ENCODE measurements at regions not wholly inside any gene's neighbourhood (a gene's known extent, or its start where the extent isn't known, plus 50 kb on each side); places are given as distances from the start of the nearest gene placed in this dataset.
"Not testable (repeated sequence)": the region's sequence is repeated elsewhere in the genome, so short reads cannot be mapped to it uniquely, and the experiment has no call there.

DNA sequence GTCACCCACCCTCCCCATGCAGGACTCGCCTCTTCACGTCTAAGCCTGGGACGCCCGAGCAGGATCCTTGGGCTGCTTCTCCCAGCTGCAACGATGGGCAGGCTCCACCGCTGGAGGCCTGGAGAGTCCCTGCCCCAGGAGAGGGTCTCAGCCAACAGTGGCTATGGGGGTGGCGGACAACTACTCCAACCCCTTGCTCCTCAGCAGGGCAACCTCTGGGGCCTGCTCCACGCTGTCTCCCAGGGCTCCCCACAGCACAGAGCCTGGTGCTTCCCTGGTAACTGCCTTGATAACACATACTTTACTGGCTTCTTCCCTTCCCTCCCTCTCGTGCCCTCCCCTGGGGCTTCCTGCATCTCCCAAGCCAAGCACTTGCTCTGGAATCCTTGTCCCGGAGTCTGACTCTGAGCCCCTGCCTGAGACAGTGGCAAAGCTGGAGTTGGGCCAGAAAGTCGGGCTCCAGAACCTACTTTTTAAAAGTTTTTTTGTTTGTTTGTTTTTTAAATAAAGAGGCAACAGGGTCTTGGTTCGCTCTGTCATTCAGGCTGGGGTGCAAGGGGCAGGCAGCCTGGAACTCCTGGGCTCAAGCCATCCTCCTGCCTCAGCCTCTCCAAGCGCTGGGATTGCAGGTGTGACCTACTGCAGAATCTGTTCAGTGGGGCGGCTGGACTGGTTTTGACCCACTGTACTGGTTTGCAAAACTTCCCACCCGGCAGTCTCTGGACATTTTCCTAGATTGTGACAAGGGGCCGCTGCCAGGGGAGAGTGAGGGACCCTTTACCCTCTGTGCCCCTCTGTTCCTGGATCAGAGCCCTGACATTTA, 99.4 kb downstream of the TNFRSF13B start:
- DNase-seq = no peak
- in situ Hi-C loops (cut with HindIII; ENCODE audit: low pct_ligation_motif_present, low pct_unique_long_range_greater_than_20kb, low sequenced_read_pairs) = no loop called here

DNA sequence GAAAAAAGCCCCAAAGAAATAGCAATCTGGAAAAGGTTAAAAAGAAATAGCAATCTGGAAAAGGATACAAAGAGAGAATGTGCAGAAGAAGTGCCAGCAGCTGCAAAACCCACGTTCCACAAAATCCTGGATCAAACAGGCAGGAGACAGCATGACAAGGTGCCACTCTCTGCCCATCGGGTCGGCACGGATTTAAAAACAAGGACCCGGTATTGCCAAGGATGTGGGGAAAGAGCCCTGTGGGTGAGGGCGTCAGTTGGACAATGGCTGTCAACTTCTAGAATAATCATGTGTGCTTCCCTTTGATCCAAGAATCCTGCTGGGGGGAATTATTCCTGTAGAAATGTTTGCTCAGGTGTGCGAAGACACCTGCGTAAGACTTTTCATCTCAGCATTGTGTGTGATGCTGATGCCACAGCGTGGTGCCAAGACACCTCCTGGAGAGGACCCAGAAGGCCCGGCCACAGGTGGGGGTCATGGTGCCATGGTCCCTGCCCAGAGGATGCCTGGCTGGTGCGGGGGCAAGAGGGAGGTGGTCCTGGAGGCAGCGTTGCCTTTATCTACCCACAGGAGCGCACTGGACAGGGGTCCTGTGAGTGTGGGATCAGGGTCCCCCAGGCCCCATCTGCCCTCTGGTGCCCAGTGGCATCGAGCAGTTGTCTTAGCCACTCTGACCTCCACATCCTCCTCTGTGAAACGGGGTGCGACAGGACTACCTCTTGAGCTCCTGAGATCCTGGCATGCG, 100.3 kb downstream of the TNFRSF13B start:
- in situ Hi-C loops (cut with HindIII; ENCODE audit: low pct_ligation_motif_present, low pct_unique_long_range_greater_than_20kb, low sequenced_read_pairs) = not testable (repeated sequence)

DNA sequence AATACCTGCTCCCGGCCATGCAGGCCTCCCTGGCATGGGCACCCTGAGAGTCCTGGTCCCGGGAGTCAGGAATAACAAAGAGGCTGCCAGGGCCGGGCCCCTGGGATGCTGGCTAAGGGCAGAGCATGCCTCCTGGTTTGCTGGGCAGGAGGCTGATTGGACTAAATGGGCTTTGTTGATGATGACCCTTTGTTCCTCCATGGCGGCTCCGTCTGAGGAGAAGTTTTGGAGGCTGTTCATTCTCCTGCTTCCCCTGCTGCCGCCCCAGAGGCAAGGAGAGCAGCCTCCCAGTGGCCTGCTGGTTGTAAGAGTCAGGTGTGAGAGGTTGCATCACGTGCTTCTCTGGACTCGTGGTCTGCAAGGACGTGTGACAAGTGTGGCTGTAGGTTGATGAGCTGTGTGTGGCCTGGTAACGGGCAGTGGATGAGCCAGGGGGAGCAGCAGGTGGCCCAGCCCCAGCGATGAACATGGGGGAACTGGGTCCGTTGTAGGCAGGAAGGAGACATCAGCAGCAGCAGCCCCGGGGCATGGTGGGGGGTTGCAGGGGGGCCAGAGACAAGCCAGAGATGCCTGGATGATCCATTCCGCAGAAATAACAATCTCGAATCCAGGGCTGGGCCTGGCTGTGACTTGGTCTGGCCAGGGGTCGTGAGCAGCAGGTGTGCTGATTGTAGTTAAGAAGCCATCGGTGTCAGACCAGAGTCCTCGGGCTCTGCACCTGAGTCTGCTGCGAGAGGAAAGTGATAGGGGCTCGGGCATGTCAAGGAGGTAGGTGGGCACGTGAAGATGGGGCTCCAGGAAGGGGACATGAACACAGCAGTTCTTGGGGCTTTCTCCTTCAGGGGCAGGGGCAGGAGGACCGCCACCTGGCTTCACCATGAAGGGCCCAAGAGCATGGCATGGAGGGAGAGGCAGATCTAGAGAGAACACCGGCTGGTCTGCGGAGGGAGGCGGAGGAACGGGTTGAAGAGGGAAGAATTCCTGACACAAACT, 101.4 kb downstream of the TNFRSF13B start:
- no peak for DNase-seq
- in situ Hi-C loops (cut with HindIII; ENCODE audit: low pct_ligation_motif_present, low pct_unique_long_range_greater_than_20kb, low sequenced_read_pairs) = no loop called here

More for the DNA sequence above, 100.3 kb downstream of the TNFRSF13B start:
- not testable (repeated sequence) for DNase-seq

DNA sequence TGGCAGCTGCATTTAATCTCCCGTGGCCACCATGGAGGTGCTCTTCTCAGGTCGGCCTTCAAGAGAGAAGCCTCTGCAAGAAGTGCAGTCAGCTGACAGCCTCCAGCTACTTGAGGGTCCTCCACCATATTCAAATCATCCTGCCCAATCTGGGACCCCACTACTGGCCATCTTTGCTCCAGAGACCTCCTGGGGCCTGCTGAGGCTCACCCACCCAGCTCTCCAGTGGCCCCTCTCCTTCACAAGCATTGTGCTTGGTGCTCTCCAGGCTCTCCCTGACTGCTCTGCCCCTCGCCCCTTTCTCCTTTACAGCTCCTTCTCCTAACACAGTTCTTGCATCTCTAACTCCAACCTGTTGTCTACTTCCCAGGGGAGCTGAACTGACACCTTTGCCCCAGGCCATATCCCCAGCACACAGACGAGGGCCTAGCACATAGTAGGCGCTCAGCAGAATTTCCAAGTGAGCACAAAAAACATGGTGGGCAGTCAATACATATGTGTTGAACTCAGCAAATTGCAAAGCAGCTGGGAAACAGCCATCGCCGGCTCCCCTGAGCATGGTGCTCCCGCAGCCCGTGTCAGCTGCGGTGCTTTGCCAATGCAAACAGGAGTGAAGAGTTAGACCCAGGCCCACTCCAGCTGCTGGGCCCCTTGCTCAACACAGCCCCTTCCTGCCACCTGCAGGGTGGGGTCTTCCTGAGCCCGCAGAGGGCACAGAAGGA, 102.2 kb downstream of the TNFRSF13B start:
- DNase-seq; in situ Hi-C loops (cut with HindIII; ENCODE audit: low pct_ligation_motif_present, low pct_unique_long_range_greater_than_20kb, low sequenced_read_pairs): not testable (repeated sequence)

DNA sequence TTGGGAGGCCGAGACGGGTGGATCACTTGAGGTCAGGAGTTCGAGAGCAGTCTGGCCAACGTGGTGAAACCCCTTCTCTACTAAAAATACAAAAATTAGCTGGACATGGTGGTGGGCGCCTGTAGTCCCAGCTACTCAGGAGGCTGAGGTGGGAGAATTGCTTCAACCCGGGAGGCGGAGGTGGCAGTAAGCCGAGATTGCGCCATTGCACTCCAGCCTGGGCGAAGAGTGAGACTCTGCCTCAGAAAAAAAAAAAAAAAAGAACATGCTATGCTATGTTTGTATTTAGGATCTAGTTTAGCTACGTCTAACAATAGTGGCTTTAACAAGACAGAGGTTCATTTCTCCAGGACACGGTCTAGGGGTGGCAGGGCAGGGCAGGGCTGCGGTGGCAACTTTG, 103.3 kb downstream of the TNFRSF13B start:
- in situ Hi-C loops (cut with HindIII; ENCODE audit: low pct_ligation_motif_present, low pct_unique_long_range_greater_than_20kb, low sequenced_read_pairs); DNase-seq: not testable (repeated sequence)

DNA sequence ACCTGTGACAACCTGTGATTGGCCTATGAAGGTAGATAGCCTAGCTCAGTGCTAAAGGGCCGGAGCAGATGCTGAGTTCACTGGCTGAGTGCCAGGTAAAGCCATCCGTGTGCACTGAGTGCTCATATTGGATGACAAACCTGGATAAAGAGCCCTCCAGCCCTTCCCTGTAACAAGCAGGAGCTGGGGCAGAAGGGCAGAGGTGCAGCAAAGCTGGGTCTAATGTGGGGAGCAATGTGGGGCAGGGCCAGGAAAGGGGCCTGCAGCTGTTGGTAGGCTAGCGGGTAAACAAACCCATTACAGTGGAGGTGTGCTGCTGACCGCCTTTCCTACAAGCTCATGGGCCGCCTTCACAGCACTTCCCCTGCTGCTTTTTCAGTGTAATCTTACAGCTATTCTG, 104.4 kb downstream of the TNFRSF13B start:
- in situ Hi-C loops (cut with HindIII; ENCODE audit: low pct_ligation_motif_present, low pct_unique_long_range_greater_than_20kb, low sequenced_read_pairs); DNase-seq: not testable (repeated sequence)

DNA sequence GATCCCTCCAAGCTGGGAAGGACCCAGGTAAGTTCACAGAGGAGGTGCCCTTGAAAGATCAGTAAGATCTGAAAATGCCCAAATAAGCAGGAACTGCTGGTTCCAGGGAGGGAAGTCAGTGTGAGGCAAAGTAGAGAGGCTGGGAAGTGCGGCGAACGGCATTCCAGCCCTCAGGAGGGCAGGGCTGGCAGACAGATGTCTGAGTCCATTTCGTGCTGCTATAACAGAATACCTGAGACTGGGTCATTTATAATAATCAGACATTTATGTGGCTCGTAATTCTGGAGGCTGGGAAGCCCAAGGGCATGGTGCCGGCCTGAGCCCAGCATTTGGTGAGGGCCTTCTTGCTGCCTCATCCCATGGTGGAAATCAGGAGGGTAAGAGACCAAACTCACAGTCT, 105.1 kb downstream of the TNFRSF13B start:
- in situ Hi-C loops (cut with HindIII; ENCODE audit: low pct_ligation_motif_present, low pct_unique_long_range_greater_than_20kb, low sequenced_read_pairs); DNase-seq: not testable (repeated sequence)

DNA sequence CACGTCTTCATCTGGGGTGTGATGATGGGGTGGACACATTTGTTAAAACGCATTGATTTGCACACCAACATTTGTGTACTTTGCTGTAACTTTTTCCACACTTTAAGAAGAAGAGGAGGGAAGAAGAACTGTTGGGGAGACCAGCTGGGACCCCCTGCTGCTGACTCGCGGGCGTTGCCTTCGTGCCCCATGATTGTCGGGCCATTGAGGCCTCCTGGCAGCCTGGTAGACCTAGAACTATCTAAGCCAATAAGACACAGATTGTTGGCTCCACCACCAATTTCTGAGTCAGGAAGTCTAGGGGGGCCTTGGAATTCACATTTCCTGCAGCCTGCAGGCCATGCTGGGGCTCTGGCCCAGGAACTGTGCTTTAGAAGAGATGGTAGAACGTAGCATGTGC, 105.5 kb downstream of the TNFRSF13B start:
- DNase-seq = no peak
- in situ Hi-C loops (cut with HindIII; ENCODE audit: low pct_ligation_motif_present, low pct_unique_long_range_greater_than_20kb, low sequenced_read_pairs) = no loop called here

DNA sequence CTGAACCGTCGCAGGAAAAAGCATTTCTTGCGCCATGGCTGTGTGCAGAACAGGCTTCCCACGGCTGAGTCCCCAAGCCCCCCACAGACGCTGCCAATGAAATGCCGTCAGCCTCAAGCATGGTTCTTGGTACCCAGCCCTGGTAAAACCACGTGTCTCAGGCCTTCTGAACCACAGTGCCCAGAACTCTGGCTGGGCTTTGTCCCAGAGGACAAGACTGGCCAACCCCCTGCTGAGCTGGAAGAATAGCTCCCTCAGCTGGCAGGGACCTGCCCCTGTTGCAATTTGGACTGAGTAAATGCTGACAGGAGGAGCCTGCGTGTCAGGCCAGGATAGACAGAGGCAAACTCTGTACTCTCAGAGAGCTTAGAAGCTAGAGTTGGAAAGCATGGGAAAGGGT, 106.2 kb downstream of the TNFRSF13B start:
- peak; percentile 33 for DNase-seq
- in situ Hi-C loops (cut with HindIII; ENCODE audit: low pct_ligation_motif_present, low pct_unique_long_range_greater_than_20kb, low sequenced_read_pairs) = not testable (repeated sequence)

DNA sequence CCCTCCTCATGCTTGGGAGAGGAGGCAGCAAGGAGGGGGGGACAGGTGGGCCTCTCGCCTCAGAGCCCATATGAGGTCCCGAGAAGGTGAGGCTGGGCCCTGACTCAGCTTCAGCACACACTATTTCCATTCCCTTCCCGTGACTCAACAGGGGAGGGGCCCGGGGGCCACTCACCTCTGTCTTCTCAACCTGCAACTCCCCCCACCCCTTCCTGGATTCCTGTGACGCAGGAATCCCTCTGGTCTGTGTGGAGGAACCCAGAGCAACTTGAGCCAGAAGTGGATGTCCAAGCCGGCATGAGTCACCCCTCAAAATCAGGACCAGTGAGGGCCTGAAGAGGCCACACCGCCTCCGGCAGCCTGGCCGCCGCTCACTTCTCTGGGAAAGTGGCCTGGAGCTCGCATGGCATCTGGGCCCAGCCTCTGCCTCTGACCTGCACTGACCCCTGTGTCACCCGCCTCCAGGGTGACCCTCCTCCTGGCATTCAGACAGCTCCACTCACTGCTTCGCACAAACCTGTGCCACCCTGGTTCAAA, 106.8 kb downstream of the TNFRSF13B start:
- DNase-seq; in situ Hi-C loops (cut with HindIII; ENCODE audit: low pct_ligation_motif_present, low pct_unique_long_range_greater_than_20kb, low sequenced_read_pairs): not testable (repeated sequence)

DNA sequence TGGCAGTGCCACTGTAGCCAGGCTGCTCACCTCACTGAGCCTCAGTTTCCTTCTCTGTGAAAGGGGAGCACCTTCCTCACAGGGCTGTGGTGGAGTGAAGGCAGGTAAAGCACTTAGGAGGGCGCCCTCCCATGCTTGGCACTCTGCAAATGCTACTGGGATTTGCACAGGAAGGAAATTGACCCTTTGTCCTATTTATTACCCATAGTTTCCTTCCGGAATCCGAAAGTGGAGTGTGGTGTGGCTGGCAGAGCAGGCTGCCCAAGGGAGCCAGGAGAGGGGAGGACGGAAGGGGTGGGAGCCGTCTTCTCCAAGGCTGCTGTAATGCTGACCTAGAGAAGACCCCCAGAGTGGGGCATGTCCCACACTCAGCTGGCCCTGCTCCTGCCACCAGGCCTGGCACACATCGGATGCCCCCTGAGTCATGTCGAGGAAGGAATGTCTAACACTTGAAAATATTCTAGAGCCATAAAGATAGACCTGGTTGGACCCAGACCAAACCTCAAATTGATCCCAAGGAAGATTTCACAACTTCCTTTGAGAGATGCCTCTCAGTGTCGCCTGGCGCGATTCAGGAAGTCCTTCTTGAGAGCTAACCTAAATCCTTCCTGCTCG, 107.3 kb downstream of the TNFRSF13B start:
- DNase-seq = peak; percentile 80
- in situ Hi-C loops (cut with HindIII; ENCODE audit: low pct_ligation_motif_present, low pct_unique_long_range_greater_than_20kb, low sequenced_read_pairs) = not testable (repeated sequence)

DNA sequence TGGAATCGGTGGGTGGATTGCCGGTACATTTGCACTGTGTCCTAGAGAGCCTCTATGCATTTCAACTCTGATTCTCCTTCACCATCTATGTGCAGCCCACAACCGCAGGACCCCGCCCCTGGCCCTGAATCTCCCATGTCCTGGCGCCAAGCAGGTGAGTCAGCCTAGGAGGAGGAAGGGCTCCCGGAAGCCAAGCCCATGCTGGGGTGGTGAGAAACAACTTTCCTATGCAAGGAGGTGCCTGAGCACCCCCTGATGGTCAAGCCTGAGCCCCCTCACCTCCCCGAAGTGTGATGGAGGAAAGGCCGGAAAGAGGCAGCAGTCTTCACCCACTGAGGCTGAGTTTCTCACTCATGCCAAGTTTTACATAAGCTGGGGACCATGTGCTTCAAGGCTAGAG, 110.8 kb downstream of the TNFRSF13B start:
- in situ Hi-C loops (cut with HindIII; ENCODE audit: low pct_ligation_motif_present, low pct_unique_long_range_greater_than_20kb, low sequenced_read_pairs) = not testable (repeated sequence)
- DNase-seq = peak; percentile 52

DNA sequence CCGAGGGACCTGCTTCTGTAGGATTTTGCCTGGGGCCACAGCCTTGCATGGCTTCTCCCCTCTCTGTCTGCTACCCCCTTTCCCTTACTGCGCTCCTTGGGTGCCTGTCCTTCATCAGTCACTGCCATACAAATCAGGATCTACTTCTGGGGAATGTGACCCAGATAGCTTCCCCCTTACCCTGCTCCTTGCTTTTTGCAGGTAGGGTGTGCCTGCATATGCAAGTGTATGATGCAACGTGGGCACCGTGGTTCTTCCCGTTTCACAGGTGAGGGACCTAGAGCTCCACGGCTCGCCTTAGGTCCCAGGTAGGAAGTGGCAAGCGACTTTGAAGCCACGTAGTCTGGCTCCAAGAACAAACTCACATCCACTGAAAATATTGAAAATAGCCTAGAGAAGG, 111.5 kb downstream of the TNFRSF13B start:
- DNase-seq; in situ Hi-C loops (cut with HindIII; ENCODE audit: low pct_ligation_motif_present, low pct_unique_long_range_greater_than_20kb, low sequenced_read_pairs): not testable (repeated sequence)

DNA sequence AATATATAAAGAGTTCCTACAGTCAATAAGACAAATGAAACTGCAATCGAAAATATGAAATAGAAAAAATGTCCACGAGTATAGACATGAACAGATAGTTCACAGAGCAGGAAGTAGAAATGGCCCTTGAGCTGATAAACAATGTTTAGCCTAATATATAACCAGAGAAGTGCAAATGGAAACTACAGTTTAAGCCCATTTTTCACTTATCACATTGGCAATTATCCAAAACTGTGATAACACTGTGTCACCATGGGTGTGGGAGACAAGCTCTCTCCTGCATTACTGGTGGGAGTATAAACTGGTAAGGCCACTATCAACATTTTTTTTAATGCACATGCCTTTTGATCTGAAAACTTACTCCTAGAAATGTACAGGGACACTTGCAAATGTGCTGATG, 112.4 kb downstream of the TNFRSF13B start:
- in situ Hi-C loops (cut with HindIII; ENCODE audit: low pct_ligation_motif_present, low pct_unique_long_range_greater_than_20kb, low sequenced_read_pairs) = not testable (repeated sequence)

DNA sequence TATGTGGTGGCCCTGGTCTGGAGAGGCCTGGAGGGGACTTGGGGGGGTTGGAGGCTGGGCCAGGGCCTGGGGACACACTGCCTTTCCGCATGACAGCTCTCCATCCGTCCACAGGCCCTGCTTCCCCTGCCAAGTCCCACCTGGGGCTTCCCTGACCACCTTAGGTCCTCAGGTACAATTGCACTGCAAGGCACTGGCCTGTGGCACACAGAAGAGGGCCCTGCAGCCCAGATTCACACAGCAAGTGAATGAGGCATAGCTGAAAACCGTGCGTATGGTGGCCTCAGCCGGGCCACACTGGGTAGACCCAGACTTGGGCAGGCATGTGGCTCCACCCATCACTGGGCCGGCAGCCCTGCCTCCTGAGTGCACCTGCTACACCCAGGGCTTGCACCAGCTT, 114.2 kb downstream of the TNFRSF13B start:
- in situ Hi-C loops (cut with HindIII; ENCODE audit: low pct_ligation_motif_present, low pct_unique_long_range_greater_than_20kb, low sequenced_read_pairs); DNase-seq: not testable (repeated sequence)

More for the DNA sequence above, 112.4 kb downstream of the TNFRSF13B start:
- not testable (repeated sequence) for DNase-seq

DNA sequence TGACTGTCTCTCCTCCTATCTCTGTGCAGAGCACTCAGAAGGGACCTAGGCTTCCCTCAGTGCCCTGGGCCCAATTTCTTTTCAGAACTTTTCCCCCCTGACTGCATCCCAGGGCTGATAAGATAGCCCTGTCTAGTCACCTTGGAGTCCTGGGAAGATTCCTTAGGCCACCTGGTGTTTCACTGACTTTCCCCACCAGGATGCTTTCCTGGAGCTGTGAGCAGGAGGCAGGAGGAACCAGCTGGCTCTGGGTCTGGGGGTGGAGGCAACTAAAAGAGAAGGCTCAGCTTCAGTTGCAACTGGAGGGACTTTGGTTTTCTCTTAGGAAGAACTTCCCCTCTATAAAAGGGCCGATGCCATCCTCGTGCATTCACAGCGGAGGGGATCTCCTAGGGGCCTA, 115.1 kb downstream of the TNFRSF13B start:
- DNase-seq; in situ Hi-C loops (cut with HindIII; ENCODE audit: low pct_ligation_motif_present, low pct_unique_long_range_greater_than_20kb, low sequenced_read_pairs): not testable (repeated sequence)

DNA sequence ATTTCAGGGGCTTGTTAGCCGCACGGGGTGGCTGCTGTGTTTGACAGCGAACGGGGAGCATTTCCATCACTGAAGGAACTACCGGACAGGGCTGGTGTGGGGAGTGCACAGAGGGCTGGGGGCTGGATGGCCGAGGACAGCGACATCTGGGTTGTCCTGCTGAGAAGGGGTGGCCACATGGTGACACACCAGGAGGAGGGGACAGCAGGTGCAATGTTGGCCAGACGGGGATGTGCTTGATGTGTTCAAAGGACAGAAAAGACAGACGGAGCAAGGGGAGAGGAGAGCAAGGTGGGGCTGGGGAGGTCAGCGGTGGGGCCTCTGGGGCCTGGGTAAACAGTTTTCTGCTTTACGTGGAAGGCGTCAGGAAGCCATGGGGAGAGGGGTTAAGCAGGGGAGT, 115.7 kb downstream of the TNFRSF13B start:
- in situ Hi-C loops (cut with HindIII; ENCODE audit: low pct_ligation_motif_present, low pct_unique_long_range_greater_than_20kb, low sequenced_read_pairs); DNase-seq: not testable (repeated sequence)

Data from ACHN (cell line).